GM20000 (cell line): ENCODE measurements at regions not wholly inside any gene's neighbourhood (a gene's known extent, or its start where the extent isn't known, plus 50 kb on each side); places are given as distances from the start of the nearest gene placed in this dataset.

Source experiments
- DNase-seq: peaks from one replicate; pipeline ENCODE4 v3.0.0; 2012; ENCODE audit warnings: low spot score
- TF ChIP-seq, protein P1 (sequence below): IDR thresholded peaks from 2 replicates; pipeline ENCODE4 v1.5.1; 2012; ENCODE audit warnings: mild to moderate bottlenecking, control low read depth; ENCODE audit errors: extremely low read depth, missing control alignments

- TF ChIP-seq, protein P1, sequence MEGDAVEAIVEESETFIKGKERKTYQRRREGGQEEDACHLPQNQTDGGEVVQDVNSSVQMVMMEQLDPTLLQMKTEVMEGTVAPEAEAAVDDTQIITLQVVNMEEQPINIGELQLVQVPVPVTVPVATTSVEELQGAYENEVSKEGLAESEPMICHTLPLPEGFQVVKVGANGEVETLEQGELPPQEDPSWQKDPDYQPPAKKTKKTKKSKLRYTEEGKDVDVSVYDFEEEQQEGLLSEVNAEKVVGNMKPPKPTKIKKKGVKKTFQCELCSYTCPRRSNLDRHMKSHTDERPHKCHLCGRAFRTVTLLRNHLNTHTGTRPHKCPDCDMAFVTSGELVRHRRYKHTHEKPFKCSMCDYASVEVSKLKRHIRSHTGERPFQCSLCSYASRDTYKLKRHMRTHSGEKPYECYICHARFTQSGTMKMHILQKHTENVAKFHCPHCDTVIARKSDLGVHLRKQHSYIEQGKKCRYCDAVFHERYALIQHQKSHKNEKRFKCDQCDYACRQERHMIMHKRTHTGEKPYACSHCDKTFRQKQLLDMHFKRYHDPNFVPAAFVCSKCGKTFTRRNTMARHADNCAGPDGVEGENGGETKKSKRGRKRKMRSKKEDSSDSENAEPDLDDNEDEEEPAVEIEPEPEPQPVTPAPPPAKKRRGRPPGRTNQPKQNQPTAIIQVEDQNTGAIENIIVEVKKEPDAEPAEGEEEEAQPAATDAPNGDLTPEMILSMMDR = no peak
- DNase-seq = no peak
Observed at GRCh38 chr14:61911574-61911973, 149.4 kb downstream of the SNAPC1 start.

- DNase-seq = no peak
- TF ChIP-seq, protein P1 = no peak
Observed at GRCh38 chr14:61918998-61919397, 156.8 kb downstream of the SNAPC1 start.

GRCh38 chr14:61923348-61923747, 161.1 kb downstream of the SNAPC1 start:
- TF ChIP-seq, protein P1 = no peak
- no peak for DNase-seq

DNA sequence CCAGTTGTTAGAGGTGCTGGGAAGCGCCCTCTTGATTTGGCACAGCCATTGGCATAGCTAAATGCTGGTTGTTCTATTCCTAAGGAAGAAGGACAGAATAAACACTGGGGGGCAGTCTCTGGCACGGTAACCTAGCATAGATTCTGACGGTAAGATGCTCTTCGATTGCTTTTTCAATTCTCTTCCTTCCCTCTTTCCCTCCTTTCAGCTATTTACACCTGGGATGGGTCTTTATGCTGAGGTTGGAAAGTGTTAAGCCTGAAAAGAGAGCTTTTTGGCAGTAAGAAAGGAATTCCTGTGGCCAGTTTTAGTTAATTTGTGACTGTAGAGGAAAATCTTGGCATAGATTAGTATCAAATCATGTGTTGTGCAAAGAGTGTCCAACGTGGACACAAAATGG, 162.8 kb downstream of the SNAPC1 start:
- DNase-seq = peak; percentile 32
- TF ChIP-seq, protein P1 = peak; percentile 21

GRCh38 chr14:61925732-61926435, 163.7 kb downstream of the SNAPC1 start:
- DNase-seq = no peak
- TF ChIP-seq, protein P1 = no peak

- TF ChIP-seq, protein P1 = no peak
- DNase-seq = no peak
Observed at GRCh38 chr14:61927060-61927459, 164.8 kb downstream of the SNAPC1 start.

GRCh38 chr14:61927520-61927919, 165.3 kb downstream of the SNAPC1 start:
- DNase-seq = no peak
- TF ChIP-seq, protein P1 = no peak
